Endodermal cell (in vitro differentiated cells): ENCODE measurements at regions not wholly inside any gene's neighbourhood (a gene's known extent, or its start where the extent isn't known, plus 50 kb on each side); places are given as distances from the start of the nearest gene placed in this dataset.

Experiments
- DNase-seq: peaks from one replicate; pipeline ENCODE4 v3.0.0-alpha.2; 2017
- H3K27ac ChIP-seq: 2 replicates; pipeline ENCODE4 v1.5.1; 2013; ENCODE audit warnings: mild to moderate bottlenecking, low read depth, low read length, moderate library complexity
- H3K27me3 ChIP-seq: 2 replicates; pipeline ENCODE4 v1.6.1; 2013; ENCODE audit warnings: mild to moderate bottlenecking, low read length, moderate library complexity; ENCODE audit not compliant: insufficient read depth, control insufficient read depth, poor library complexity, severe bottlenecking
- H3K36me3 ChIP-seq: 2 replicates; pipeline ENCODE4 v1.7.0; 2013; ENCODE audit warnings: mild to moderate bottlenecking, low read length, moderate library complexity; ENCODE audit not compliant: control insufficient read depth, insufficient read depth
- H3K4me1 ChIP-seq: one replicate; pipeline ENCODE4 v1.7.0; 2013; ENCODE audit warnings: low read length; ENCODE audit not compliant: control insufficient read depth, insufficient read depth
- H3K4me3 ChIP-seq: 2 replicates; pipeline ENCODE4 v1.5.1; 2013; ENCODE audit warnings: mild to moderate bottlenecking, low read length, moderate library complexity
- H3K9ac ChIP-seq: 2 replicates; pipeline ENCODE4 v1.6.1; 2013; ENCODE audit warnings: mild to moderate bottlenecking, low read length, moderate library complexity; ENCODE audit not compliant: poor library complexity, severe bottlenecking; ENCODE audit errors: extremely low read depth
- H3K9me3 ChIP-seq: 2 replicates; pipeline ENCODE4 v1.6.1; 2013; ENCODE audit warnings: mild to moderate bottlenecking, low read length, moderate library complexity; ENCODE audit not compliant: control insufficient read depth
- H3K27ac Mint-ChIP-seq: 2 replicates; pipeline ENCODE4 v1.8.0; 2020; ENCODE audit warnings: mixed read lengths
- H3K27me3 Mint-ChIP-seq: 2 replicates; pipeline ENCODE4 v1.8.0; 2021; ENCODE audit warnings: mild to moderate bottlenecking, mixed read lengths; ENCODE audit not compliant: insufficient read depth
- H3K36me3 Mint-ChIP-seq: 2 replicates; pipeline ENCODE4 v1.8.0; 2020; ENCODE audit warnings: low read depth, mixed read lengths
- H3K4me1 Mint-ChIP-seq: 2 replicates; pipeline ENCODE4 v1.8.0; 2020; ENCODE audit warnings: mixed read lengths
- H3K4me3 Mint-ChIP-seq: 2 replicates; pipeline ENCODE4 v1.8.0; 2020; ENCODE audit warnings: mild to moderate bottlenecking, moderate library complexity, mixed read lengths
- H3K9me3 Mint-ChIP-seq: 2 replicates; pipeline ENCODE4 v1.8.0; 2020; ENCODE audit warnings: mild to moderate bottlenecking, mixed read lengths
- WGBS, 2 experiments: methylation state at CpG; one replicate each; pipeline versions ENCODE4 v1.1.5 to v1.1.7; 2013; ENCODE audit warnings: missing lambda C conversion rate in 2 of 2, mixed read lengths in 1 of 2; ENCODE audit not compliant: insufficient coverage in 1 of 2, insufficient read length in 1 of 2; 5-methylcytosine and 5-hydroxymethylcytosine counted together
- TF ChIP-seq, protein P1 (sequence below): fragments of 200-600 bp; sonication (generic); conservative IDR thresholded peaks from 2 replicates; pipeline ENCODE4 v1.5.0; 2021; ENCODE audit warnings: antibody characterized with exemption, mild to moderate bottlenecking

DNA sequence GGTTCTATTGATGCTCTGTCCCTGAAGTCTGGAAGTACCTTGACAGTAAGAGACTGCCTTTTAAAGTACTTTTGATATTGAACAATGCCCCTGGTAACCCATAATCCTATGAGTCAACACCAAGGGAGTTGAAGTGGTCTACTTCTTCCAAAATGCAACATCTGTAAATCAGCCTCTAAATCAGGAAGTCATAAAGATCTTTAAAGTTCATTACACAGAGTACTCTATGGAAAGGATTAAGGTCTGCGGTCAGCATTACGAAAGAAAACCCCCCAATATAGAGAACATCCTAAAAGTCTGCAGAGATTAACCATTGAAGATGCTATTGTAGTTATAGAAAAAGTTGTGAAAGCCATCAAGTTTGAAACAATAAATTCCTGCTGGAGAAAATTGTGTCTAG is 52.7 kb upstream of the CMC1 start:
- TF ChIP-seq, protein P1, sequence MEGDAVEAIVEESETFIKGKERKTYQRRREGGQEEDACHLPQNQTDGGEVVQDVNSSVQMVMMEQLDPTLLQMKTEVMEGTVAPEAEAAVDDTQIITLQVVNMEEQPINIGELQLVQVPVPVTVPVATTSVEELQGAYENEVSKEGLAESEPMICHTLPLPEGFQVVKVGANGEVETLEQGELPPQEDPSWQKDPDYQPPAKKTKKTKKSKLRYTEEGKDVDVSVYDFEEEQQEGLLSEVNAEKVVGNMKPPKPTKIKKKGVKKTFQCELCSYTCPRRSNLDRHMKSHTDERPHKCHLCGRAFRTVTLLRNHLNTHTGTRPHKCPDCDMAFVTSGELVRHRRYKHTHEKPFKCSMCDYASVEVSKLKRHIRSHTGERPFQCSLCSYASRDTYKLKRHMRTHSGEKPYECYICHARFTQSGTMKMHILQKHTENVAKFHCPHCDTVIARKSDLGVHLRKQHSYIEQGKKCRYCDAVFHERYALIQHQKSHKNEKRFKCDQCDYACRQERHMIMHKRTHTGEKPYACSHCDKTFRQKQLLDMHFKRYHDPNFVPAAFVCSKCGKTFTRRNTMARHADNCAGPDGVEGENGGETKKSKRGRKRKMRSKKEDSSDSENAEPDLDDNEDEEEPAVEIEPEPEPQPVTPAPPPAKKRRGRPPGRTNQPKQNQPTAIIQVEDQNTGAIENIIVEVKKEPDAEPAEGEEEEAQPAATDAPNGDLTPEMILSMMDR: no peak
- H3K9me3 Mint-ChIP-seq: no peaks in the 10 kb centered on the region
- Histone ChIP-seq H3K9ac (no peak overlapping the region), H3K9me3 (no peaks in the 10 kb centered on the region), H3K27me3 (no peaks in the 10 kb centered on the region), H3K36me3 (no peaks in the 10 kb centered on the region), H3K4me1 (no peaks in the 10 kb centered on the region), H3K27ac (no peak overlapping the region), H3K4me3 (no peak overlapping the region)
- WGBS, 2 experiments: 100% methylated on average over 2 of the region's 2 CpGs; no CpG with 5 or more reads in 1 of the 2 experiments
- H3K36me3 Mint-ChIP-seq: no peaks in the 10 kb centered on the region
- H3K27ac Mint-ChIP-seq: no peak overlapping the region
- H3K27me3 Mint-ChIP-seq: no peaks in the 10 kb centered on the region
- H3K4me1 Mint-ChIP-seq: peaks cover 10% of the 10 kb centered on the region
- DNase-seq: no peak
- no peak overlapping the region for H3K4me3 Mint-ChIP-seq

DNA sequence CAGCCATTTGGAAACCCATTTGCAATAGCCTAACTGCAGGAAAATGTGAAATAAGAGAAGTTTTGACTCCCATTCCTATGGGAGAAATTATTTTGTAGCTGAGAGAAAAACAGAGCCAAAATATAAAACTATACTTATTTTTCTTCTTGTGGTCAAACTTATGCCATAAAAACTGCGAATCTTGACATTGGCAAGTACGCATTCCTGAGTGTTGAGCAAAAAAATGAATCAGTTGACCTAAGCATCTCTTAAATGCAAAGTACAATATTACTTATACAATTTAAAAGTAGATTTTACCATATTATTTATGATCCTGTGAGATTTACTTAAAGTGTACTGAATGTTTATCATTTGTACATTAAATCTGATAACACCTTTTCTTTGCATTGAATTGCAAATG is 50.1 kb upstream of the CMC1 start:
- Histone ChIP-seq H3K27me3 (no peaks in the 10 kb centered on the region), H3K4me1 (no peaks in the 10 kb centered on the region), H3K9me3 (no peaks in the 10 kb centered on the region), H3K27ac (no peak overlapping the region), H3K9ac (no peak overlapping the region), H3K4me3 (no peak overlapping the region), H3K36me3 (no peaks in the 10 kb centered on the region)
- Mint-ChIP-seq H3K4me1 (peaks cover 10% of the 10 kb centered on the region), H3K9me3 (no peaks in the 10 kb centered on the region), H3K4me3 (no peak overlapping the region), H3K27ac (no peak overlapping the region), H3K36me3 (no peaks in the 10 kb centered on the region), H3K27me3 (no peaks in the 10 kb centered on the region)
- no peak for DNase-seq
- TF ChIP-seq, protein P1: no peak
- WGBS, 2 experiments: 97% methylated on average over 2 of the region's 2 CpGs; no CpG with 5 or more reads in 1 of the 2 experiments
